ENCODE measurements at regions not wholly inside any gene's neighbourhood (a gene's known extent, or its start where the extent isn't known, plus 50 kb on each side); places are given as distances from the start of the nearest gene placed in this dataset.
A peak's percentile ranks its signal among the peaks of the same experiment; 100 is the strongest.

DNA sequence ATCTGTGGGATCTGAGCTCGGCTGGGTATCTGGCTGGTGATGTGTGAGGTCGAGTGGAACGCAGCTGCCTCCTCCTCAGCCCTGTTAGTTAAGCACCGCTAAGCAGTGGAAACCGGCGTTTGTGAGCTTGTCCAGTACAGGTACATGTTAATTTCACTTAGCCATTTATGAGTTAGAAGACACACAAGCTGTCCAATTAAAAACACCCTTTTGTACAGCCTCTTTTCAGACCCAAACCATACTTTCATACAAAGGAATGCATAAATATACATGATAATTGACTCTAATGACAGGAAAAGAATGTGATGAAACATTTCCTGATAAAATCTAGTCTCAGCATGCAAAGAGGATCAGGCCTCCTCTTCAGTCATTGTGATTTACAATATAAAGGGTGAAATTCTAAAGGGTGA is 163.6 kb upstream of the FAT1 start:
- DNase-seq: no peak
- 81 to 87% methylated on average over 6 of the region's 6 CpGs for WGBS, 2 donors
- Histone ChIP-seq H3K4me1 (no peaks in the 10 kb centered on the region), H3K27me3 (no peaks in the 10 kb centered on the region), H3K27ac (no peak overlapping the region), H3K9me3 (no peaks in the 10 kb centered on the region), H3K4me3 (no peak overlapping the region), H3K36me3 (replicated peaks in 1 of 2; ENCODE audit: insufficient read depth in 1 of 2, low read depth in 2 of 2) (no peaks in the 10 kb centered on the region)
- no peak for ATAC-seq
- intact Hi-C loops (cut with DNase I): no loop called here
- TF ChIP-seq, protein P1, sequence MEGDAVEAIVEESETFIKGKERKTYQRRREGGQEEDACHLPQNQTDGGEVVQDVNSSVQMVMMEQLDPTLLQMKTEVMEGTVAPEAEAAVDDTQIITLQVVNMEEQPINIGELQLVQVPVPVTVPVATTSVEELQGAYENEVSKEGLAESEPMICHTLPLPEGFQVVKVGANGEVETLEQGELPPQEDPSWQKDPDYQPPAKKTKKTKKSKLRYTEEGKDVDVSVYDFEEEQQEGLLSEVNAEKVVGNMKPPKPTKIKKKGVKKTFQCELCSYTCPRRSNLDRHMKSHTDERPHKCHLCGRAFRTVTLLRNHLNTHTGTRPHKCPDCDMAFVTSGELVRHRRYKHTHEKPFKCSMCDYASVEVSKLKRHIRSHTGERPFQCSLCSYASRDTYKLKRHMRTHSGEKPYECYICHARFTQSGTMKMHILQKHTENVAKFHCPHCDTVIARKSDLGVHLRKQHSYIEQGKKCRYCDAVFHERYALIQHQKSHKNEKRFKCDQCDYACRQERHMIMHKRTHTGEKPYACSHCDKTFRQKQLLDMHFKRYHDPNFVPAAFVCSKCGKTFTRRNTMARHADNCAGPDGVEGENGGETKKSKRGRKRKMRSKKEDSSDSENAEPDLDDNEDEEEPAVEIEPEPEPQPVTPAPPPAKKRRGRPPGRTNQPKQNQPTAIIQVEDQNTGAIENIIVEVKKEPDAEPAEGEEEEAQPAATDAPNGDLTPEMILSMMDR (IDR thresholded peaks at IDR 0.05): no peak
- no peak for TF ChIP-seq POLR2A (IDR thresholded peaks at IDR 0.05)

DNA sequence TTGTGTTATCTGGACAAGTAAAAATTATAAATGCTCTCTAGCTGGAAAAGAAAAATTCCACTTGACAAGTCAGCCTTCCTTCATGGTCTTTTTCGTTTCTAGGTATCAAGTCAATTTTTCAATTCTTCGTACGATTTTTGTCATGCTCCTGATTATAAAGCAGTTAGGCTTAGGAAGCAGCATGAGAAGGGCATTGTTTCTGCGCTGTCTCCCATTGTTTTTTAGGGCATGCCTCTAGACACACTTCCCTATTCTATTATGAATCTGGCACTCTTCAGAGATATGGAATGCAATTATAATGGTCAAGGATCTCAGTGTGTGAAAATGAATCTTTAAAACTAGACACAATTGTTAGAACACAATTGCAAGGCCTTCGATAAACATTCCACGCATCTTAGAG is 164.1 kb upstream of the FAT1 start:
- Histone ChIP-seq H3K4me3 (no peak overlapping the region), H3K27me3 (no peaks in the 10 kb centered on the region), H3K9me3 (no peaks in the 10 kb centered on the region), H3K4me1 (no peaks in the 10 kb centered on the region), H3K27ac (no peak overlapping the region), H3K36me3 (replicated peaks in 1 of 2; ENCODE audit: insufficient read depth in 1 of 2, low read depth in 2 of 2) (no peaks in the 10 kb centered on the region)
- TF ChIP-seq, protein P1 (IDR thresholded peaks at IDR 0.05): no peak
- TF ChIP-seq POLR2A (IDR thresholded peaks at IDR 0.05): no peak
- WGBS, 2 donors: 79 to 81% methylated on average over 6 of the region's 6 CpGs
- DNase-seq (no peak), ATAC-seq (no peak)
- intact Hi-C loops (cut with DNase I): no loop called here

- 81 to 92% methylated on average over 6 to 44 of the region's 46 CpGs for WGBS, 2 donors
- Histone ChIP-seq H3K4me3 (no peak overlapping the region), H3K36me3 (replicated peaks in 1 of 2; ENCODE audit: insufficient read depth in 1 of 2, low read depth in 2 of 2) (no peaks in the 10 kb centered on the region), H3K27ac (no peak overlapping the region), H3K4me1 (no peaks in the 10 kb centered on the region), H3K9me3 (no peaks in the 10 kb centered on the region), H3K27me3 (no peaks in the 10 kb centered on the region)
- no peak for TF ChIP-seq POLR2A (IDR thresholded peaks at IDR 0.05)
- TF ChIP-seq, protein P1 (IDR thresholded peaks at IDR 0.05): no peak
- intact Hi-C loops (cut with DNase I): no loop called here
- ATAC-seq (no peak), DNase-seq (no peak)
These were observed 166.4 kb upstream of the FAT1 start for GRCh38 chr4:186889876-186890643.

GRCh38 chr4:186891859-186892486 is 168.3 kb upstream of the FAT1 start:
- peak; percentile 66 for ATAC-seq
- DNase-seq: peak; percentile 38 to 57 (median 50)
- Histone ChIP-seq H3K36me3 (replicated peaks in 1 of 2; ENCODE audit: insufficient read depth in 1 of 2, low read depth in 2 of 2) (no peaks in the 10 kb centered on the region), H3K27ac (no peak overlapping the region), H3K4me3 (no peak overlapping the region), H3K27me3 (no peaks in the 10 kb centered on the region), H3K9me3 (no peaks in the 10 kb centered on the region), H3K4me1 (no peaks in the 10 kb centered on the region)
- intact Hi-C loops (cut with DNase I): no loop called here
- 65 to 68% methylated on average over 12 of the region's 12 CpGs for WGBS, 2 donors
- no peak for TF ChIP-seq POLR2A (IDR thresholded peaks at IDR 0.05)
- TF ChIP-seq, protein P1 (IDR thresholded peaks at IDR 0.05): no peak

All from body of pancreas (tissue), 4 donors.